Esophagus squamous epithelium (tissue), 4 donors: ENCODE measurements at regions not wholly inside any gene's neighbourhood (a gene's known extent, or its start where the extent isn't known, plus 50 kb on each side); places are given as distances from the start of the nearest gene placed in this dataset.

Experiments
- POLR2A ChIP-seq, 4 donors: fragments of 450-650 bp; IDR thresholded peaks; one replicate each; pipeline ENCODE4 v1.6.1; 2017; ENCODE audit warnings: antibody characterized with exemption in 4 of 4, mild to moderate bottlenecking in 4 of 4, moderate library complexity in 3 of 4
- TF ChIP-seq, protein P1 (sequence below), 6 experiments: fragments of 450-650 bp in 4 of 6; fragments of 200-600 bp in 2 of 6; sonication (generic) in 2 of 6; IDR thresholded peaks; one replicate each; pipeline ENCODE4 v1.5.1; 2016 to 2019; ENCODE audit warnings: antibody characterized with exemption in 6 of 6, mild to moderate bottlenecking in 4 of 6, moderate library complexity in 4 of 6

DNA sequence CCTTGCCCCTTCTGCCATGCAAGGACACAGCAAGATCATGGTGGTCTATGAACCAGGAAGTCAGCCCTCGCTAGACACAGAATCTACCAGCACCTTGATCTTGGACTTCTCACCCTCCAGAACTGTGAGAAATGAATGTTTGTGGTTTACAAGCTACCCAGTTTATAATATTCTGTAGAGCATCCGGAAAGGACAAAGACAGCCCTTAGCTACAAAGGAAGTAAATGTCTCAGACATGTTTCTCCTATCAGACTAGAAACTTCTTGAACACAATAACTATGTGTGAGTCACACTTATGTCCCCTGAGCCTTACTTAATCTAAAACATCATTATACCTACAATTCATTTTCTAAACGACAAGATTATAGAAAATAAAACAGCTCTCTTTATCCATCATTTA is 176.7 kb downstream of the KLHL28 start:
- TF ChIP-seq, protein P1, sequence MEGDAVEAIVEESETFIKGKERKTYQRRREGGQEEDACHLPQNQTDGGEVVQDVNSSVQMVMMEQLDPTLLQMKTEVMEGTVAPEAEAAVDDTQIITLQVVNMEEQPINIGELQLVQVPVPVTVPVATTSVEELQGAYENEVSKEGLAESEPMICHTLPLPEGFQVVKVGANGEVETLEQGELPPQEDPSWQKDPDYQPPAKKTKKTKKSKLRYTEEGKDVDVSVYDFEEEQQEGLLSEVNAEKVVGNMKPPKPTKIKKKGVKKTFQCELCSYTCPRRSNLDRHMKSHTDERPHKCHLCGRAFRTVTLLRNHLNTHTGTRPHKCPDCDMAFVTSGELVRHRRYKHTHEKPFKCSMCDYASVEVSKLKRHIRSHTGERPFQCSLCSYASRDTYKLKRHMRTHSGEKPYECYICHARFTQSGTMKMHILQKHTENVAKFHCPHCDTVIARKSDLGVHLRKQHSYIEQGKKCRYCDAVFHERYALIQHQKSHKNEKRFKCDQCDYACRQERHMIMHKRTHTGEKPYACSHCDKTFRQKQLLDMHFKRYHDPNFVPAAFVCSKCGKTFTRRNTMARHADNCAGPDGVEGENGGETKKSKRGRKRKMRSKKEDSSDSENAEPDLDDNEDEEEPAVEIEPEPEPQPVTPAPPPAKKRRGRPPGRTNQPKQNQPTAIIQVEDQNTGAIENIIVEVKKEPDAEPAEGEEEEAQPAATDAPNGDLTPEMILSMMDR (IDR thresholded peaks at IDR 0.05) = no peak
- TF ChIP-seq POLR2A (IDR thresholded peaks at IDR 0.05) = no peak
